GM21576 (cell line): ENCODE measurements at regions not wholly inside any gene's neighbourhood (a gene's known extent, or its start where the extent isn't known, plus 50 kb on each side); places are given as distances from the start of the nearest gene placed in this dataset.

Source experiments
- ATAC-seq: cut with Tn5 transposase; IDR thresholded peaks from one replicate; pipeline ENCODE4 v1.9.1; 2021; ENCODE audit warnings: mild to moderate bottlenecking, moderate library complexity; ENCODE audit not compliant: unreplicated experiment

DNA sequence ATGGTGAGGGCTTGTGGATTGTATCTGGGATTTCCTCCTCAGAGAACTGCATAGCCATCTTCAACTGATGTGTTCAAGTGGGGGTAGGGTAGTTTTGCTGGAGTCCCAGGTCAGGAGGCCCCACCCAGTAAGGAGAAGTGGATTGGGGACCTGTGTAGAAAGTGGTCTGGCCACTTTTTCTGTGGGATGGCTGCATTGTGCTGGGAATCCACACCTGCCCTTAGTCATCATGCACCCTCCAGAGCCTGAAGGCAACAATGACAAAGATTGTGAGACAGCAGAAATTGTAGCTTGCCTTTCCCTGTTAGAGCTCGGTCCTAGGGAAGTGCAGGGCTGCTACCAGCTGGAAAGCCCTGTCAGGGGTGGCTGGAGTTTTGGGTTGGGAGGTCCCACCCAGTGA is 255.4 kb downstream of the NDFIP2 start:
- no peak for ATAC-seq

DNA sequence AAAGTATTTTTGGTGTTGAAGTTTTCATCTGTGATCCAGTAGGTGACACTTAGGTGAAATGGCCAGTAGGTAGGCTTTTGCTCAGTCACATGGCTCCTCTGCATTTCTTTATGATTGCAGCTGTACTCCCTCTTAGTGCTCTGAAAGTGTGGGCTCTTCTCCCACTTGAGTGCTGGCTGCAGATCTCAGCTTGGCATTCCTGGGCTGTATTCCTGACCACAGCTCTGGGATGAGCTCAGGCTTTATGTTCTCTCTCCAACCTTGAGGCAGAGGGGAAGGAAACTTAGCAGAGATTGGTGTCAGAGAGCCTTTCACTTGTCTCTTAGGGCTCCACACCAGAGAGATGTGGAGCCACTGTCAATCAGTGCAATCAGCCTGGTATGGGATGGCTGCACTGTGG is 254.3 kb downstream of the NDFIP2 start:
- ATAC-seq, result no peak

DNA sequence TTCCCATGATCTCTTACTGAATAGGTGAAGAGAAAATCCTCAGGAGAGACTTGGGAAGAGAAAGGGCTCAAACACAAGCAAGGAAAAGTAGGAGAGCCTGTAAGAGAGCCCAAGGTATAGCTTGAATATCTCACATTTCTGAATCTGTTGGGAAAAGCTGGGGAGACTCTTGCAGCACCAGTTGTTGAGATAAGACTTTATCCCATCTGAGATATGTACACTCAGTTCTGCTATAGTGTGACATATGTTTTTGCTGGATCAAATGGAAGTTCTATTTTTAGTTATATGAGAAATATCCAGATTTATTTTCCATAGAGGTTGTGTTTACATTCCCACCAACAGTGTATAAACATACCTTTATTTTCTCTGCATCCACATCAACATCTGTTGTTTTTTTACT is 246.1 kb downstream of the NDFIP2 start:
- no peak for ATAC-seq

DNA sequence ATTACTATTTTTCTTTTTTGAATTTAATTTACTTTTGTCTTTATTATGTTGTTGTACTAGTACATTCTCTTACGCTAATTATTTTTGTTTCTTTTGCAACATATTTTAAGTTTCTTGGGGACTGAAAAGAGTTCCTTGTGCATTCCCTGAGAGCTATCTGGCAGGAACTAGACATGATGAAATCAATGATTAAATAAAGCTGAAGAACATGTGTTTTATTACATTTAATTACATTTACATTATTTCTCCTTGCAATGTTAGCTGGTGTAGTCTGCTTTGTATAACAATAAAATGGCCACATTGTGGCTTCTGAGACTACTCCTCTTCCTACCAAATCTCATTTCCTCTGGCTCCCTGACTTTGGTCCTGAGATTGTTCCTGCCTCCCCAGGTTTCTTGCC is 244.9 kb downstream of the NDFIP2 start:
- ATAC-seq, result no peak

DNA sequence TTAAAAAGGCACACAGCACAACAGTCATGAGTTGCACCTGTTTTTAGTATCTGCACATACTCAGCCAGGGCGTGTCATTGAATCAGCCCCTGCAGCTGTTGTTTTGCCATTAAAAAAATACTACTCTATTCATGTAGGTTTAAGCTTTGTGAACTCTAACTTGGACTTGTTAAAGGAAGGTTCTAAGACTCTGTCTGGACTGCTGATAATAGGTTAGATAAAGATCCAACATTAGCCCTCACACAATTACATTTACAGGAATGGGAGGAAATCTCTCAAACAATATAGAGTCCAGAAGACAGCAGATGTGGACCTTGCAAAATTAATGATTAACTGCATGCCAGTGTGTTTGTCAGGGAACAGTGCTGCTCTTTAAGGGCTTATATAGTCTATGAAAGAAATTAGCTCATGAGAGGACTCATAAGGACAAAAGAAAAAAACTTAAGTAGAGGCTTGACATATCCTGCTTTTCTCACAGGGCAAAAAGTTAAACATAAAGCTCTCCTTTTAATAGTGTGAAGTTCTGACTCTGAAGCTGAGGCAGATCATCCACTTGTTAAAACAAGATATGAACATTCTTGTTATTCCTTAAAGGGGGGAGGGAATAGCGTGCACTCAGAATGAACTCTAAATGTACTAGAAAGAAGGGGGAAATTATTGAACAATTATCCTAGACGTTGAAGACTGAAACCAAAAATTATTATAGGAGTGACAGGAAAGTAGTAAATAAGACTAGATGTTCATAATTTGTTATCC is 243.6 kb downstream of the NDFIP2 start:
- no peak for ATAC-seq

DNA sequence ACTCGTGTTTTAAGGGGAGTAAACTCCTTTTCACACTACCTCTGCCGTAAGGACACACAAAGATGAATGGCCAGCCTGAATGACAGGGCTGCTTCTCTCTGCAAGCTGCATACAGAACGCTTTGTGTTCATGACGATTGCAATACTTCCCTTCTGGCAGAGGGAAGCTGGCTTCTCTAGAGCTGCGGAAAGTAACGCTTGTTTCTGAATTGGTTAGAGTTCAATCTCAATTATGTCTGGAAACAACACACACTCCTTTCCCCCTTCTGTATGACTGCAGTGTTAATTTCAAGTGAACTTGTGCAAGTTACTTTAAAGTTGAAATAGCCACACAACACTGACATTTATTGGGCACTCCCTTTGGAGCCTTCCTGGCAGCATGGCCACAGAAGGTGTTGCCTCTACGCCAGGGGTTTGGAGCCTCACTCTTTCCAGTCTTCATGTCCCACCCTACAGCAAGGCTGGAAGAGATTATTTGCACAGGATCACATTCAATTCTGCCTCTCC is 242.6 kb downstream of the NDFIP2 start:
- ATAC-seq, result no peak

DNA sequence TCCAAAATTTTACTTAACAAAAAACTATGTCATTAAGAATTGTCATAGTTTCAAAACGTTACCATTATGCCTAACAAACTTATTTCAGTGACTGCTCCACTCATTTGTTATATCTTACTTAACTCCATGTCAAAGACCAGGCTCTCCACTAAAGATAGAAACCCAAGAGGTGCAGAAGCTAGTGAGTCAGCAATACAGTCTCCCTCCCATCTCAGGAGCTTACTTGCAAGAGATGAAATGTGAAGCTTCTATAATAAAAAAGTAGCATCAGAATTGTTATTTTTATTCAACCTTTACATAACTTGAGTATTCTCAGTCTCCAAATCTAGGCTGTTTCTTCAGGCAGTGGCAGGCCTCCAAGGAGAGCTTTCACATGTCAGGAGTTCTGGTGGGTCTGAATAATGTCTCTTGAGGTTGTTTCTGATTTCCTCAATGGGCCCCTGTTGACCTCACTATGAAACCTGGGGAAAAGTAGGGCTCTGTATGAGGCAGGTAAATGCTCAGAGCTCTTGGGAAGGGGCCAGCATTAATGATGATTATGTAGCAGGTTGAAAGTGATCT is 242.0 kb downstream of the NDFIP2 start:
- ATAC-seq, result no peak

DNA sequence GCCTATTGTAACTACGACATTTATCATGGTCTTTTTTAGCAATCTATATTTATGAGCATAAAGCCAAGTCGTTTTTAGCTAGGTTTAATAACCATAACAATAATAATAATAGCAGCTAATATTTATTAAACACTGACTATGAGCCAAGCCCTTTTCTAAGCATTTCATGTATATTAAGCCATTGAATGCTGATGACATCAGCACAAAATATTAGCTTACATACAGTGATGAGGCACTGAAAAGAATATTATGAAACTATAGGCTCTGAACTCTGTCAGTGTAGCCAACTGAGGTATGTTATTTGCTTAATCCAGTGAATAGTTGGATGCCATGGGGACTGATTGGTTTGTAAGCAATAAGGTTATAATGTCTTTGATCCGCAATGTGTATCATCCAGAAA is 235.2 kb downstream of the NDFIP2 start:
- no peak for ATAC-seq

DNA sequence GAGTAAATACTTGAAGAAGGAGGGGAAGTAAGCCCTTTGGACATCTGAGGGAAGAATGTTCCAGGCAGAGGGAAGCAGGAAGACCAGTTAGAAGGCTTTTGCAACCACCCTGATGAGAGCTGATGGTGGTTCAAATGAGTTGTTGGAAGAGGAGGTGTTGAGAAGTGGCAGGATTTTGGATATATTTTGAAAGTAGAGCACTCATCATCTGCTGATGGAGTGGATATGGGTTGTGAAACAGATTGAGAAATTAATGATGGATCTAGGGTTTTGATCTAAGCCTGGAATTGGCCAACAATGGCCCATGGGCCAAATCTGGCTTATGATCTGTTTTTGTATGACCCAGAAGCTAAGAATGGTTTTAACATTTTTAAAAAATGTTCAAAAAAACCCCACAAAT is 230.7 kb downstream of the NDFIP2 start:
- ATAC-seq, result no peak

DNA sequence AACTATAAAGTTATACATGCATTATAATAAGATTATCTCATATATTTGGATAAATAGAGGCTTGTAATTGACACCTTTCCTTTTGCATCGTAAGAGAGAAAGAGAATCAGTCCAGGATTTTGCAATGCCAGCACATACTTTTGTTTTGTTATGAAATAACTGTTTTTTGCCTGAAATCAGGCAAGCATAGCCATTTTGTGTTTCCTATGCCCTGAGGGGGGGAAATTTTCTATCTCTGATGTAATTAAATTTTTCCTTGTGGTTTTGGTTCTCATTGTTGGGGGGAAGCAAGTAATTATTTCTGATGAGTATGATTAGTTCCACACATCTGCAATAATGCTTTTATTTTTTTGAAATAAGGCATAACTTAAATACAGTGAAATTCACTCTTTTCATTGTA is 229.4 kb downstream of the NDFIP2 start:
- no peak for ATAC-seq

DNA sequence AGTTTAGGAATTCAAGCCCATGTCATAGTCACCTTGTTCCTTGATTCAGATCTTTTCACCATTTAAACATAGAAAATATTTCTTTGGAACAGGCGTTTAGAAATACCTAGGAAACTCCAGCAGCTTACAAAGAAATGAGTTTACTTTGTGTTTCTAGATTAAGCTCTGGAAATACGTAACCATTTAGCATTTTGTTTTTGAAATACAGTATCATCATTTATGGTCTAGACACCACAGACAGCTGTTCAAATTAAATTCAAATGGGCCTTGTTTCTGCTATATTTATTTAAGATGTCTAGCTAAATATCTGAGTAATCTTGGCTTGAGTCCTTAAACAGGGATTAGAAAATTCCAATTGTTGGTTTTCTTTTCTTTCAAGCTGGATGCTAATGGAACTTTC is 228.5 kb downstream of the NDFIP2 start:
- ATAC-seq, result no peak

DNA sequence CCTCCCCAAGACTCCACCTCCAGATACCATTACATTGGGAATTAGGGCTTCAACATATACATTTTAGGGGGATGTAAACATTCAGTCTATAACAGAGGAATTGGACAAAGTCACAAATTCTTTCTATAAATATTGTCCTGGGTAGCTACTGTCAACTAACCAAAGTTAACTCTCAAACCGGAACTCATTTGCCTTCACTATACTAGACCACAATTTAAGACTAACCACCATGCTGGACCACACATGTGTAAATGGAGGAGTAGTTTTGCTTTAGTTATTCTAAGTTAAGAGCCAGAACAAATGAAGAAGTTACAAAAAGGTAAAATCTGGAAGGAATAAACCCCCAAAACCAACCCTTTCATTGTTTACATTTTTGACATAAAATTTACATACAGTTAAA is 222.8 kb downstream of the NDFIP2 start:
- ATAC-seq, result peak; percentile 87

DNA sequence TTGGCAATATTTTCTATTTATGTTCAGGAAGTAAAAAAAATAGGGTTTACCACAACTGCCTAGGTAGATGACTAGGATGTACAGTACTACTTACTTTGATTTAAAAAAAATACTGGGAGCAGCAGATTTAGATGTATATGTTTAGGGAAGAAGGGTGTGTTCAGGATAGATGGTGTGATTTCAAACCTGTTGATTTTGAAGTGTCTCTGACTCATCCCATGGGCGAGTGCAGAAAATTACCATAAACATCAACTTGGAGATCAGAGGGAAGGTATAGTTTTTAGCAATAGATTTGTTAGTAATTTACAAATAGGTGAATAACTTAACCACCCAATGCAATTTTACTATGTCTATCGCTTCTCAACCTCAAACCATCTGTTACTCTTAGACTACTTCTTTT is 214.8 kb downstream of the NDFIP2 start:
- ATAC-seq, result no peak

DNA sequence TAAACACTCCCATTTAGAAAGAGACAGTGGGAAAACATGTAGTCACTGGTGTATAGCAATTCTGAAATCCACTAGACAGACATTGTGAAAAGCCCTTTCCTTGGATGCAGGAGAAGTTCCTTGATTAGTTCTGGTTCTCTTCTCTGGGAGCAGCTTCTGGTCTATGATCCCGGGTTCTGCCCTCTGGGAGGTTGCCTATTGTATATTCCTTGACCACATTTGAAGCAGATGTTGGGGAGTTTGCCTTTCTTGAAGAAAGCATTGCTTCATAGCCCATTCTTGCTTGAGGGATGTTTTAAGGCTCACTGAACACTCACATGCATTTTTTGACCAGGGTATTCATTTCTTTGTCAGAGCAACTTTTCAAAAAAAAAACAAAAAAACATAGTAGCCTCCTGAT is 211.9 kb downstream of the NDFIP2 start:
- no peak for ATAC-seq

DNA sequence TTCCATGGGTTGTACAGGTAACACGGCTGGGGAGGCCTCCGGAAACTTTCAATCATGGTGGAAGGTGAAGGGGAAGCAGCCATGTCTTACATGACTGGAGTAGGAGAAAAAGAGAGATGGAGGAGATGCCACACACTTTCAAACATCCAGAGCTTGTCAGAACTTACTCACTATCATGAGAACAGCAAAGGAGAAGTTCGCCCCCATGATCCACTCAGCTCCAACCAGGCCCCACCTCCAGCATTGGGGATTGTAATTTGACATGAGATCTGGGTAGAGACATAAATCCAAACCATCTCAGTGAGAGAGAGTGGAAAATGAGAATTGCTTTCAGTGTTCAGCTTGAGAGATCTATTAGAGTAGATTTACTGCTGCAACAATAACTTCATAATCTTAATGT is 210.9 kb downstream of the NDFIP2 start:
- no peak for ATAC-seq

DNA sequence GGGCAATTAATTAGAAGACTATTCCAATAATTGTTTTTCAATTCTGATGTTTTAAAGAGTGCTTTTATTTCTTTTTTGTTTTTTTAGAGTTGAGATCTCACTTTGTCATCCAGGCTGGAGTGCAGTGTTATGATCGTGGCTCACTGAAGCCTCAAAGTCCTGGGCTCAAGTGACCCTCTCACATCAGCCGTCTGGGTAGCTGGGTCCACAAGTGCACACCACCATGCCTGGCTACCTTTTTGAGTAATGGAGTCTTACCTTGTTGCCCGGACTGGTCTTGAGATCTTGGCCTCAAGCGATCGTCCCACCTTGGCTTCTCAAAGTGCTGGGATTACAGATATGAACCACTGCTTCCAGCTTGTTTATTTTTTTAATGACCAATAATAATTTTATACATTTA is 207.8 kb downstream of the NDFIP2 start:
- no peak for ATAC-seq

DNA sequence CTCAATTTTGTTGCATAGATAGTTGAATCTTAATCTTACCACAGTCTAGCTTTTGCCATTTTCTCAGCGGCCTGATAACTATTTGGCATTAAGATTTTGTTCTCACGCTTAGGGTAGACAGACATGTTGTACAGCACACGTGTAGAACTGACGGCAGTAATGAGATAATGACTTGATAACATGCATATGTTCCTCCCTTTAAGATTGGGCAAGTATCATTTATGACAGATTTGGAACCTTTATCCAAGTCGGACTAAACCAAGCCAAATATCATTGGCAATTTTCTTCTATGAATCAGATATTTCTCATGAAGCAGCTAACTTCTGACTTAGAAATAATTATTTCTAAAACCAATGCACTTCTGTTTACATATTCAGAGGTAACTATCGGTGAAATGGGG is 205.5 kb downstream of the NDFIP2 start:
- ATAC-seq, result no peak

DNA sequence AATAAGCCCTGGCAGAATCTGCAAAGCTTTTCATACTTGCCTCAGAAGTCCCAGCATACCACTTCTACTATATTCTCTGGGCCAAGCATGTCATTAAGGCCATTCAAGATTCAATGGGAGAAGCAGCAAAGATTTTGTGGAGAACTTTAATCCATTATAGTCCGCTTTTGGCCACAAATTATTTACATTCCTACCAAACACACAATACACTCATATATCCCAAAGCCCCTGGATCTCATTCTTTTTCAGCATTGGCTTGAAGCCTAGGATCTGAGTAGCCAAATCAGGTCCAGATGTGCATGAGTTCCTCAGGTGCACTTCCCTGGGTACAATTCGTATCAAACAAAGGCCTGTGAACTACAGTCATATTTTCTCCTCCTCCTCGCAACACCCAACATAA is 203.4 kb downstream of the NDFIP2 start:
- no peak for ATAC-seq

DNA sequence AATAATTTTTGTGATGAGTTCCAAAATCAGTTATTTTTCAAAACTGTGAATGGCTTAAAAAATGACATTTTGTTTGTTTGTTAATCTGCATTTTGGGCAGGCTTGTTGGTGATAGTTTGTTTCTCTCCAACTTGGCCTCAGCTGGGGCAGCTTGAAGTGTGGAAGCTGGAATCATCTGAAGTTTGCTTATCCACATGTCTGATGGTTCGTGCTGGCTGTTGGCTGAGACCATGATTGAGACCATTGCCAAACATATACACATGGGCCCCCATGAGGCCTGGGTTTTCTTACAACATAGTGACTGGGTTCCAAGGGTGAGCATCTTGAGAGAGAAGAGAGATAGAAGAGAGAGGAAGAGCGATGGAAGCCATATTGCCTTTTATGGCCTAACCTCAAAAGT is 201.2 kb downstream of the NDFIP2 start:
- ATAC-seq, result no peak

DNA sequence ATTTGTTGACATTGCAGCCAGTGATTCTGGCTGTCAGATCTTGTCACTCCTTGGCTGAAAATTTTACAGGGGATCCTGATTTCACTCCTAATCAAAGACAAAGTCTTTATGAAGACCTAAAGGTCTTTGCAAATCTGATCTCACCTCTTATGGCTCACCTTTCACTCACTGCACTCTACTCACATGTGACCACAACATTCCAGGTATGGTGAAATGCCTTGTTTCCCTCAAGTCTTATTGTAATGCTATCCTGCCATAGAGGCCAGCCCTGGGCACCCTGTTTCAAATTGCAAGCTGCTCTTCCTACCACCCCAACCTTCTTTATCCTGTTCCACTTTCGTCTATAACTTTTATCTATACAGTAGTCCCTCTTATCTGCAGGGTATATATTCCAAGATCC is 200.1 kb downstream of the NDFIP2 start:
- ATAC-seq, result no peak

DNA sequence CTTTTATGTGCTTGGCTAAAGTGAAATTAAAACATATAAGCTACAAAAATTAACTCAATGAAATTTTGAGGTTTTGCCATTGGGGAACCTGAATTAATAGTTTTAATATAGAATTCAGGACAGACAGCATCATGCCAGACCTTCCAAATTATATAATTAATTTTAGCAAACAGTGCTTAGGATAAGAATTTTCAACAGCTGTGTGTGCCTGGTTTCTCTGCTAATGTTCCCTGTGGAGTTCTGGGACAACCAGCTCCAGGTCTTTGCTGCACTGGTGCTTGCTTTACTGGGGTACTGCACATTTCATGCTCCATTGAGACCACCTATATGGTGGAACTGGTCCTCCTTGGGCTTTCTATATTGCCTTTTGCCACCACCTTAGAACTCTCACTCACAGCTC is 199.5 kb downstream of the NDFIP2 start:
- no peak for ATAC-seq

DNA sequence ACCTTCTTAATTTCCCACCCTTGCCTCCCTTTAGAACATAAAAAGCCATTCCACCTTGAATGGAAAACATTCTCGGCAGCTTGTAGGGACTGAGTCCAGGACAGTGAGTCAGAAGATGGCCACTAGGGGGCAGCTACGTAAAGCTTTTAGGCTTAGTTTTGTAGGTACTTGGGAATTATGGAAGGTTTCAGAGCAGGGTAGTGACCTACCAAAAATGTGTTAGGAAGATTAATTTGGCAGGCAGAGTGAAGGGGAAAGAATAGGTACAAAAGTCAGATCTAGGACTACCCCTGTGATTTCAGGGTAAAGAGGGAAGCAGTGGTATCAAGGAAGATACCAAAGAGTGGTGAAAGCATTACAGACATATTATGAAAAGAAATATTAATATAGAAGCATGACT is 198.4 kb downstream of the NDFIP2 start:
- ATAC-seq, result peak; percentile 68

DNA sequence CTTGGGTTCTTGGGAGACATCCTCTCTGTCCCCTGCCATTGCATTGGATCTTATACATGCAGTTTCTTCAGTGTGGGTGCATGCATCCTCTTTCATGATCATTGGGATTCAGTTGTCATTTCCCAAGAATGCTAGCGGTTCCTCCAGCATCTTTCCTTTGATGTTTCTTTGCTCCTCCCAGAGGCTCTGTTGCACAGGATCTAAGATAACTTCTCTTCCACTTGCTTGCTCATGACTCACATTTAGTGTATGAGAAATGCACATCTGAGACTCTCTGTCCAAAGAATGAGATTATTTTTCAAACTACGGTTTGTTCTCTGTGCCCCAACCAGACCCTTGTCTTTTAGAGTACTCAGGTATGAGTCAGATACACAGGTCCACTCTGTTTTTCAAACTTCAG is 197.1 kb downstream of the NDFIP2 start:
- no peak for ATAC-seq
